Central memory CD8-positive, alpha-beta T cell (primary cell): ENCODE measurements at regions not wholly inside any gene's neighbourhood (a gene's known extent, or its start where the extent isn't known, plus 50 kb on each side); places are given as distances from the start of the nearest gene placed in this dataset.
"Not testable (repeated sequence)": the region's sequence is repeated elsewhere in the genome, so short reads cannot be mapped to it uniquely, and the experiment has no call there.

Experiments
- ATAC-seq: fragments of 150-1000 bp; cut with Tn5 transposase; replicated peaks from 2 replicates; pipeline ENCODE4 v1.10.0; 2022; ENCODE audit warnings: mild to moderate bottlenecking, moderate FRiP score, moderate number of reproducible peaks; ENCODE audit not compliant: poor library complexity, severe bottlenecking; ENCODE audit errors: extremely low read depth
- DNase-seq, 2 donors: peaks; one replicate each; pipeline ENCODE4 v3.0.0; 2021; ENCODE audit warnings: low spot score in 2 of 2
- H3K27ac Mint-ChIP-seq: one replicate; pipeline ENCODE4 v1.8.0; 2022; ENCODE audit warnings: low read depth, mild to moderate bottlenecking, moderate library complexity, mixed read lengths
- H3K27me3 Mint-ChIP-seq: one replicate; pipeline ENCODE4 v1.8.0; 2022; ENCODE audit warnings: mixed read lengths
- H3K36me3 Mint-ChIP-seq: one replicate; pipeline ENCODE4 v1.8.0; 2022; ENCODE audit warnings: mild to moderate bottlenecking, moderate library complexity, mixed read lengths; ENCODE audit not compliant: insufficient read depth
- H3K4me1 Mint-ChIP-seq: one replicate; pipeline ENCODE4 v1.8.0; 2022; ENCODE audit warnings: mixed read lengths
- H3K4me3 Mint-ChIP-seq: one replicate; pipeline ENCODE4 v1.8.0; 2022; ENCODE audit warnings: mild to moderate bottlenecking, moderate library complexity, mixed read lengths
- H3K9me3 Mint-ChIP-seq: one replicate; pipeline ENCODE4 v1.8.0; 2022; ENCODE audit warnings: mixed read lengths

GRCh38 chr19:30249911-30250310, 122.3 kb upstream of the ZNF536 start:
- Mint-ChIP-seq H3K4me3 (no peak overlapping the region), H3K4me1 (no peaks in the 10 kb centered on the region), H3K27me3 (peaks cover 69% of the 10 kb centered on the region), H3K9me3 (no peaks in the 10 kb centered on the region), H3K36me3 (peaks cover 2% of the 10 kb centered on the region), H3K27ac (no peak overlapping the region)
- ATAC-seq: no peak
- no peak for DNase-seq

GRCh38 chr19:30252214-30252613, 120.0 kb upstream of the ZNF536 start:
- Mint-ChIP-seq H3K9me3 (no peaks in the 10 kb centered on the region), H3K27me3 (peaks cover 71% of the 10 kb centered on the region), H3K4me3 (no peak overlapping the region), H3K36me3 (peaks cover 2% of the 10 kb centered on the region), H3K27ac (no peak overlapping the region), H3K4me1 (no peaks in the 10 kb centered on the region)
- DNase-seq: no peak
- ATAC-seq: no peak

DNA sequence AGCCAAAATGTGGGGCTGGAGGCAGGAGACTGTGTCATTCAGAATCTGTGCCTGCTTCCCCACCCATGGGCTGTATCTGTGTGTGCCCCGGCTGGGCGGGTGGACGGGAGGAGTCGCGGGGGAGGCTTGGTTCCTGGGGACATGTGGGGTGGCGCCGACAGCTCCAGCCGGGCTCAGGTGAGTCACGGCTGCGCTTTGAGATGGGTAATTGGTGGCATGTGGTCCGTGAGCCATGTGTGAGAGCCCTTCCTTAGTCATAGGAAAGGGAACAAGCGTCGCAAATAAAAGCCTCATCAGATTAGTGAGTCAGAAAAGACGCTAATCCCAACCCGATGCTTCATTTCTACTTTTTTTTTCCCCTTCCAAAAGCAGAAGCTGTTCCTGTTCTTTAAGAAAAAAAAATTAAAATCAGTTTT, 118.6 kb upstream of the ZNF536 start:
- H3K36me3 Mint-ChIP-seq: peaks cover 2% of the 10 kb centered on the region
- no peak for ATAC-seq
- H3K4me3 Mint-ChIP-seq: no peak overlapping the region
- H3K27me3 Mint-ChIP-seq: peaks cover 68% of the 10 kb centered on the region
- H3K9me3 Mint-ChIP-seq: no peaks in the 10 kb centered on the region
- no peak overlapping the region for H3K27ac Mint-ChIP-seq
- H3K4me1 Mint-ChIP-seq: no peaks in the 10 kb centered on the region
- DNase-seq: no peak

DNA sequence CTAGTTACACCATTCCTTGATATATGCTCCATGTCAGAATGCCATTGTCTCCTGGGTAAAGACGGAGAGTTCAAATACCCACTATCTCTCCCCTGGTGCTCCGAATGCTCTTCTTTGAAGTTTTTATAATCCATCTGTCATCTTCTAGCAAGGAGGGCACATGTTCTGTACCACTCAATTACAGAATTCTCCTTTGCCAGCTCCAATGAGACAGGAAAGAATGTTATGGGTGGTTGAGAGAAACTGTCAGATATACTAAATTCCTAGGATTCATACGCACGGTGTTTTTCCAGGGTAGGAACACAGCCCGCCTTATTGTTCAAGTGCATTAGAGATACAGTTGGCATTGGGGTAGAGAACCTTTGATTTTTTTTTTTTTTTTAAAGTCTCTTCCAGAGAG, 118.0 kb upstream of the ZNF536 start:
- H3K4me3 Mint-ChIP-seq: no peak overlapping the region
- no peaks in the 10 kb centered on the region for H3K9me3 Mint-ChIP-seq
- ATAC-seq (no peak), DNase-seq (no peak)
- no peak overlapping the region for H3K27ac Mint-ChIP-seq
- H3K27me3 Mint-ChIP-seq: peaks cover 68% of the 10 kb centered on the region
- peaks cover 2% of the 10 kb centered on the region for H3K36me3 Mint-ChIP-seq
- no peaks in the 10 kb centered on the region for H3K4me1 Mint-ChIP-seq

DNA sequence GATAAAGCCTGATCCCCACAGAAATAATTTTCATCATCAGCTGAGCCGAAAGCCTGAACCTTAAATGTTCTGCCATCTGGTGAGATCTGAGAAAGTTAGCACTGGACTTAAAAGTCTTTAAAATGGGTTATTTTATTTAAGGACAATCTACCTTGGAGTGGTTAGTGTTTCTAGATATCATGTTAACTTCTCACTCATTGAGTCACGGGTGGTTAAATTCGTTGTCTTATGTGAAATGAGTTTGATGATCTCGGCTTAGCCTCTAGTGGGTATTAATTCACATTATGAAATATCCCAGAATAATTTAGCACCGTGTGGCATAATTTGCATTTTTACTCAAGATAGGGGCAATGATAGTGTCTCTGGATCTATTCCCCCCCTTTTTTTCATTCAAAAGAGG, 117.4 kb upstream of the ZNF536 start:
- DNase-seq: no peak
- Mint-ChIP-seq H3K4me1 (no peaks in the 10 kb centered on the region), H3K4me3 (no peak overlapping the region), H3K27me3 (peaks cover 68% of the 10 kb centered on the region), H3K9me3 (no peaks in the 10 kb centered on the region), H3K27ac (no peak overlapping the region), H3K36me3 (peaks cover 2% of the 10 kb centered on the region)
- no peak for ATAC-seq

DNA sequence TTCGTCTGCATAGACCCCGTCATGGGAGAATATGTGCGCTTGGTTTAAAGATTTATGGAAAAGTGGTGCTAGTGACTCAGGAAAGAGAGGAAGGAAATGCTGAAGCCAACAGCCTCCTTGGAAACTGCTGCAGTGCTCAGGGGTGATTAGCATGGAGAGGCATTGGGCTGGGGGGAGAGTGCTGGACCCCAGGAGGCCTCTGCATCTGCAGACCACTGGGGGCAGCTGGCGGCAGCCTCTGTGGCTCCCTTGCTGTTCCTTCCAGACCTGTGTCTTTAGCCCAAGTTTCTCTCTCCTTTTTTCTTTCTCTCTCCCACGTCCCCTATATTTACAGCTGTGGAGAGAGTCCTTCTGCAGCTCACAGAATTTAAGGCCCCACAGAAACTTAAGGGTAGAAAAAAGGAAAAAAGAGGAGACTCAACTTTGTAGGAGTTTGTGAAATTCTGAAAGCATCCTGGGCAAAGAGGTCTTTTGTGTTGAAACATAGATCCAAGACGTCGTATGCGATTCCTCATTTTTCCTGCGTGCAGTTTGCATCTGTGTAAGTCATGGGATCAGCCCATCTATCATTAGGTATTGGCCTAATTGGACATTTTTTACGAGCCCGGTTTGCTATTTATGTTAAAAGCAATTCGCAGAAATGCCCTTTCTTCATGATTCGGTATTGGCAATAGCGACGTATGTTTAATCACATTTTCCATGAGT, 116.2 kb upstream of the ZNF536 start:
- ATAC-seq (no peak), DNase-seq (no peak)
- H3K27ac Mint-ChIP-seq: no peak overlapping the region
- H3K27me3 Mint-ChIP-seq: peaks cover 57% of the 10 kb centered on the region
- no peaks in the 10 kb centered on the region for H3K9me3 Mint-ChIP-seq
- H3K4me3 Mint-ChIP-seq: no peak overlapping the region
- peaks cover 2% of the 10 kb centered on the region for H3K36me3 Mint-ChIP-seq
- no peaks in the 10 kb centered on the region for H3K4me1 Mint-ChIP-seq

DNA sequence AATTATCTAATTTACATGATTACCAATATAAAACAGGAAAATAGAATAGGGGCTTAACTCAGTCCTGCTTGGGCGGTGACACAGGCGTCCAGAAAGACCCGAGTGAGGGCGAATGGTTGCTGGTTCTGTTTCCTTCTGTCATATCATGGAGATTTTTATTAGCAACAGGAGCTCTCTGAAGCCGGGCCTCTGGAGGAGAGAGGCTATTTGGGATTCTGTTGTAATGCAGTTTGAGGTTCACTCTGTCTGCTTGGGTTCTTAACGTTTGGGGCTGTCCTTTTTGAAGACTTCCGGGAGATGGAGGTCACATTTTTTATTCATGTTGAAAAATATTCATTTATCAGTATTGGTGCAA, 115.7 kb upstream of the ZNF536 start:
- DNase-seq: no peak
- no peak overlapping the region for H3K27ac Mint-ChIP-seq
- H3K4me3 Mint-ChIP-seq: no peak overlapping the region
- ATAC-seq: no peak
- peaks cover 52% of the 10 kb centered on the region for H3K27me3 Mint-ChIP-seq
- H3K36me3 Mint-ChIP-seq: peaks cover 2% of the 10 kb centered on the region
- H3K9me3 Mint-ChIP-seq: no peaks in the 10 kb centered on the region
- H3K4me1 Mint-ChIP-seq: no peaks in the 10 kb centered on the region

DNA sequence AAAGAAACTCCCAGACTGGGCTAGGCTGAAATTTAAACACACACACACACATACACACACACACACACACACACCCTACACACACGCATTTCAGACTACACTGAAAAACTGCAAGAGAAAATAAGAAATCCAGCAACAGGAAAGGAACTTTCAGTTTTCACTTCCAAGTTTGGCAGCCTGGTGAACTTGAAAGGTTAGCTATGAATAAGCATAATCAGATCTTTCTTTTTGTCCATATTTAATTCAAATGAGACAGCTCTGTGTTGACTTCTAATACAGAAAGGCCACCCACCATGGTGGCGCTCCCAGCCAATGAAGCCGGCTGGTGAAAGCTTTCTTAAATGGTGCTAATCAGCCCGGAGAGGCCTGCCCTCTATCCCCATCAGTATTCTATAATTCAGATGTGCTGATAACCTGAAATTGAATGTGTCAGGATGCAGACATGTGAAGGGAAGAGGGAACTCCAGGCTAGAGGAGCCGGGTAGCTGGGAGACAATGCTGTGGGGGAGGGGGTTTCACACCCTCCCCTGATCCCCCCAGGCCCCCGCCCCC, 108.3 kb upstream of the ZNF536 start:
- no peak overlapping the region for H3K27ac Mint-ChIP-seq
- no peak overlapping the region for H3K4me3 Mint-ChIP-seq
- no peaks in the 10 kb centered on the region for H3K36me3 Mint-ChIP-seq
- DNase-seq (no peak), ATAC-seq (no peak)
- H3K9me3 Mint-ChIP-seq: no peaks in the 10 kb centered on the region
- no peaks in the 10 kb centered on the region for H3K4me1 Mint-ChIP-seq
- H3K27me3 Mint-ChIP-seq: peaks cover 26% of the 10 kb centered on the region

DNA sequence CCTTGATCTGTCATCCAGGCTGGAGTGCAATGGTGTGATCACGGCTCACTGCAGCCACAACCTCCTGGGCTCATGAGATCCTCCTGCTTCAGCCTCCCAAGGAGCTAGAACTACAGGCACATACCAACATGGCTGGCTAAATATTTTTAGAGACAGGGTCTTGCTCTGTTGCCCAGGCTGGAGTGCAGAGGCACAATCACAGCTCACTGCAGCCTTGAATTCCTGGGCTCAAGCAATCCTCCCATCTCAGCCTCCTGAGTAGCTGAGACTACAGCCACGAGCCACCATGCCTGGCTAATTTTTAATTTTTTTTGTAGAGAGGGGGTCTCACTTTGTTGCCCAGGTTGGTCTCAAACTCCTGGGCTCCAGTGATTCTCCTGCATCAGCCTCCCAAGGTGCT, 106.3 kb upstream of the ZNF536 start:
- not testable (repeated sequence) for H3K4me3 Mint-ChIP-seq, H3K9me3 Mint-ChIP-seq, H3K36me3 Mint-ChIP-seq, DNase-seq, ATAC-seq, H3K4me1 Mint-ChIP-seq, H3K27ac Mint-ChIP-seq
- peaks cover 28% of the 10 kb centered on the region for H3K27me3 Mint-ChIP-seq

DNA sequence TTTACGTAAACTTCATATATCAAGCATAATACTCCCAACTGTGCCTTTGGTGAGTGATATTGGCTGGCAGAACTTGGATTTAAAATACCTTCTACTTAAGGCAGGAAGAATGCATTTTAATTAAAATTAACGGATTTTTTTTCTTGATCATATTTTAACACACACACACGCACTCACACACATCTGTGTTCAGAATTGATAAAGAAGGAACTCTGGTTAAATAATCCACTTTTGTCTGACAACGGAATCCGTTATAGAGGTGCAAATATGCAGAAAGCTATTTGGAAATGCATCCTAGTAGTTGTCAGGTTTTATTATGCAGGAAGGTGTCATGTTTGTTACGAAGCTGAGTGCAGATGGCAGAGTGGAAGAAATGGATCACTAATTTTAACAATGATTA, 105.5 kb upstream of the ZNF536 start:
- Mint-ChIP-seq H3K4me1 (no peaks in the 10 kb centered on the region), H3K27ac (no peak overlapping the region), H3K27me3 (peaks cover 28% of the 10 kb centered on the region), H3K9me3 (no peaks in the 10 kb centered on the region), H3K36me3 (no peaks in the 10 kb centered on the region), H3K4me3 (no peak overlapping the region)
- no peak for DNase-seq
- ATAC-seq: no peak

DNA sequence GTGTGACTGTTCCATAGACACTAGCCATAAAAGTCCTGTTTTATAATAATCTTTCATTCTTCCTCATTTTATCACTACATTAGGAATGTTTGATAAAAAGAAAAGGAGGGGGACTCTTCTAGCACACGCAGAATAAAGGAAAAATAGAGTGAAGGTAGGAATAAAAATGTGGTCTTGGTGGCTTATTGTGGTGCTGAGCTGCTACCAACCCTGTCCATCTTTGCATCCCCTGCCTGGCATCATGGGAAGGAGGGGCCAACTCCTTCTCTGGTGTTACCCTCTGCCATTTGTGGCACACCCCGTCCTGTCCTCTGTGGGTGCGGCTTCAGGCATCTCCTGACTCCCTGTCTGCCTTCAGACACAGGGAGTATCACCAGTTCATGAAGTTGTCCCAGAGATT, 104.9 kb upstream of the ZNF536 start:
- Mint-ChIP-seq H3K9me3 (peaks cover 2% of the 10 kb centered on the region), H3K4me3 (no peak overlapping the region), H3K27ac (no peak overlapping the region), H3K36me3 (no peaks in the 10 kb centered on the region), H3K27me3 (peaks cover 28% of the 10 kb centered on the region), H3K4me1 (no peaks in the 10 kb centered on the region)
- ATAC-seq: no peak
- DNase-seq: no peak

DNA sequence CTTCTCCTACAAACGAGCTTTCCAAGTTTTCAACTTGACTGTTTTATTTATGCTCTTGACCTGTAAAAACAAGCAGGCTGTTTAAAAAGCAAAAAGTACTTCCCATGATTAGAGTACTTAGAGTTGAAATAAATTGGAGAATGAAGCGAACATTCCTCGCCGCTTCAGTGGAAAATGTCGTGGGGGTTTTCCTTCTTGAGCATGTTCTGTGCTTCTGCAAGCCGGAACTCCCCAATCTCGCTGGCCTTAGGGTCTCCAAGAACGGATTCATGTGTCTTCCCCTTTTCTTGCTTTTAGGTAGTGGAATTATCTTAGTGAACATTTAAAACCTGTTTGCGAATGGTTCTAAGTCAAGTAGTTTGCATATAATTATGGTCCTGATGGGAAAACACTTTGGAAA, 103.6 kb upstream of the ZNF536 start:
- no peak for ATAC-seq
- peaks cover 28% of the 10 kb centered on the region for H3K27me3 Mint-ChIP-seq
- no peak for DNase-seq
- H3K4me3 Mint-ChIP-seq: no peak overlapping the region
- no peaks in the 10 kb centered on the region for H3K4me1 Mint-ChIP-seq
- H3K36me3 Mint-ChIP-seq: no peaks in the 10 kb centered on the region
- H3K27ac Mint-ChIP-seq: no peak overlapping the region
- peaks cover 12% of the 10 kb centered on the region for H3K9me3 Mint-ChIP-seq

DNA sequence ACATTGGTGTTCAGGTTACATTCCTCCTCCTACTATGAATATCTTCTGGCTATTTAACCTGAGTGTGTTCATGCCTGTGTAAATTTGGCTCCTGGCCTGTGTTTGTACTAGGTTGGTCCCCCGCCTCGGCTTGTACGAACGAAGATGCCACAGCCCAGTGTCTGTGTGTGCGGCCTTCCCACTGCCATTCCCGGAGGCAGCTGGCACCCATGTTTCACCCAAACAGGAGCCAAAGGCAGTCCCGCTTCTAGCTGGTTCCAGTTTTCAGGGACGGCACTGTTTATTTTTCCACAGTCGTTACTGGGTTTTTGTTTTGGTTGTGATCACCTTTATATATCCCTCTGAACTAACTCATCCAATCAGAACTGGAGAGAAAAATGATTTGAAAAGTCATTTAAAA, 102.5 kb upstream of the ZNF536 start:
- Mint-ChIP-seq H3K4me3 (no peak overlapping the region), H3K27me3 (peaks cover 21% of the 10 kb centered on the region), H3K4me1 (no peaks in the 10 kb centered on the region), H3K9me3 (peaks cover 12% of the 10 kb centered on the region), H3K36me3 (no peaks in the 10 kb centered on the region), H3K27ac (no peak overlapping the region)
- no peak for DNase-seq
- ATAC-seq: no peak
